Stimulated activated CD4-positive, alpha-beta T cell treated with anti-CD3 and anti-CD28 coated beads, TNF-alpha, amount 100 ng/mL, for 24 hours (primary cell): ENCODE measurements at regions not wholly inside any gene's neighbourhood (a gene's known extent, or its start where the extent isn't known, plus 50 kb on each side); places are given as distances from the start of the nearest gene placed in this dataset.

ENCODE experiments used
- DNase-seq, 3 experiments: peaks; one replicate each; pipeline ENCODE4 v3.0.0-alpha.2; 2020; ENCODE audit warnings: low read depth in 3 of 3

GRCh38 chr5:142434322-142434612, 109.4 kb upstream of the SPRY4 start:
- no peak for DNase-seq

DNA sequence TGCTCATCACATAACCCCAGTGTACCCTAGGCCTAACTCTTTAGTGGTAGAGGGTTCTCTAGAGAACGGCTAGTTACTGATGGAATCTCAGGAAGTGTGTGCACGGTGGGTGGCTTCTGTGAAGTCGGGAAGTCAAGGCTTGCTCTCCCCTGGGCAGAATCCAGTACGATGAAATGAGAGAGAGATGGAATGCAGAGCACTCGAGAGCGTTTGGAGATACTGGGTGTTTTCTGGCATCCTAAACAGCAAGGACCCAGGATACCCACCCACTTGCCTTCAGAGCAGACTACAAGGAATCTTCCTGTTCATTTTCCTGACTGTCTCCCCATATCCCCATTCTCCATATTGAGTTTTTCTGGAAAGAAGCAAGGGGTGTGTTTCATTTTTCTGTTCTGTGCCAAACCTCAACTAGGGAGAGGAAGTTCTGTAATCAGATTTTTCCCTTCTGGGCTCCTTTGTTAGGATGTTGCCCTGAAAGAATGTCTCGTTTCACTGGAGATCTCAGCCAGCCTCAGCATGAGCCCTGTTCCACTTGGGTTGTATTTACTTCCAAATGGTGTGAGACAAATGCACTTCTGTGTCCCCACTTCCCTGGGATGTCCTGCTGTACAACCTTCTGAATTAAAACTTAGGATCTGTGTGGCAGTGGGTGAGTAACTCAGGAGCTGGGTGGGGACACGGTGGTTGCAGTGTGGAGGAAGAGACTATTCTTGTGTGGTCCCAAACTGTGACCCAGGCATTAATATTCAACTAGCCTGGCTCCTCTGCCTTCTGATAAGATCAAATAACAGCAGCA, 108.9 kb upstream of the SPRY4 start:
- no peak for DNase-seq

GRCh38 chr5:142432961-142433360, 108.1 kb upstream of the SPRY4 start:
- DNase-seq: peak in 2 of 3 experiments; percentile 21 to 24

DNA sequence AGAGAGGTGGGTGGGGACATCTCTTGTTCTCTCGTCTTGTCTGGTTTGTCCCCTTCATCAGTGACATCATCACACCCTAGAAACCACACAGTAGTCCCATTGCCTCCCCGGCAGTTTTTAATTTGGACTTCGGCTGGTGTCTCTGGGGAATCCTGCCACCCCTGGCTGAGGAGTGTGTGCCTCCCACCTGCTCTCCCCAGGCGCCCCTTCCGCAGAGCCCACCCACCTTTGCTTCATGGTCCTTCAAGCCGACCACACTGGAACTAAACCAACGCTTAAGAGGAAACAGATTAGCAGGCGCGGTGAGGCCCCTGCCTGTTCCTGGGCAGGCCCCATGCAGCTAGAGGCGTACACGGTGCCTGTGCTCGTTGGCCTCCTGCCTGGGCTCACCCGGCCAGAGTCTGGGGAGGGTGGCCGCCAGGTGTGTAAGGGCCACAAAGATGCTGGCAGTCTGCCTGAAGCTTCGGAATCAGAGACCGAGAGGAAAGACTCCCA, 107.6 kb upstream of the SPRY4 start:
- DNase-seq: peak in 1 of 3 experiments; percentile 25

GRCh38 chr5:142428773-142429473, 104.1 kb upstream of the SPRY4 start:
- no peak for DNase-seq

GRCh38 chr5:142428036-142428772, 103.4 kb upstream of the SPRY4 start:
- no peak for DNase-seq

DNA sequence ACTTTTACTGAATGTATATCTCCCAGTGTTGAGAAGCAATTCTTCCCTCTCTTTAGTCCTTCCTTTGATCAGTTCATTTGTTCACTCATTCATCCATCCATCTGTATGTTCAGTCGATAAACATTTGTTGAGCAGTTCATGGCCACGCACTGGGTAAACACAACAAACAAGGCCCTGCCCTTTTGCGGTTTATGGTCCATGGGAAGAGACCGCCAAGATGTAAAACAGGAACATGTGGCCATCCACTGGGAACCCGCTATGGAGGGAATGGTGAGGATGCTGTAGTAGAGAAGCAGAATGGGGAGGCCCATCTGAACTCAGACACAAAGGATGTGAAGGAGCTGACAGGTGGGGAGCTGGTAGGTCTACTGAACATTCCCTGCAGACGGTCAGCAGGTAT, 102.7 kb upstream of the SPRY4 start:
- DNase-seq: no peak

DNA sequence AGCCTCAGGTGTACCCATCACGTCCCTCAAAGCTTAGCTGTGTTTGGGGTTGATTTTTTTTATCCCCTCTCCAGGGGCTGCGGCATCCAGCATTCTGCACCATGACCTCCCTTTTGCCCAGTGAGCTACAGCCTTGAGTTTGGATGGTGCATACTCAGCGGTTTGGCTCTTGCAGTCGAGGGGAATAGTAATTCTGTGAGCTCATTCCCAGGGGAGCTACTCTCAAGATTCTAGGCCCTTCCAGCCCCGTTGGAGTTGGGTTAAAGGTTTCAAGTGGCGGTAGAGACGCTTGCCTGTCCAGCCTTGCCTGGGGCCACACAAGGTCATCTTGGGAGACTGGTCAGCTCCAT, 102.2 kb upstream of the SPRY4 start:
- no peak for DNase-seq

GRCh38 chr5:142426129-142427014, 101.6 kb upstream of the SPRY4 start:
- no peak for DNase-seq

GRCh38 chr5:142425286-142426065, 100.7 kb upstream of the SPRY4 start:
- DNase-seq: no peak

DNA sequence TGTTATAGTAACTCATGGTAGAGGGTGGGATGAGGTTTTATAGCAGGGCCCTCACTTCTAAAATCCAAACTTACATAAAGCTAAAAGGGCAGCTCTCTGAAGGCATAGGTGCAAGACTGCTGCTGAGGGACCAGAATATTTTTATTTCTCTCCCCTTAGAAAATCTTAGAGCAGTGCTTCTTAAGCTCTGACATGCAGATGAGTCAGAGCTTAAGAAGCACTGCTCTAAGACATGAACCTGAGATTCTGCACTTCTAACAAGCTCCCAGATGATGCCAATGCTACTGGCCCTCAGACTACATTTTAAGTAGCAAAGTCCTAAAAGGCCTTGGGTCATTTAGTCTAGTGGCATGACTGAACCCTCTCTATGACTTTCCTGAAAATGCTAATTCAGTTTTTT, 97.6 kb upstream of the SPRY4 start:
- no peak for DNase-seq

GRCh38 chr5:142421621-142422397, 97.0 kb upstream of the SPRY4 start:
- no peak for DNase-seq

DNA sequence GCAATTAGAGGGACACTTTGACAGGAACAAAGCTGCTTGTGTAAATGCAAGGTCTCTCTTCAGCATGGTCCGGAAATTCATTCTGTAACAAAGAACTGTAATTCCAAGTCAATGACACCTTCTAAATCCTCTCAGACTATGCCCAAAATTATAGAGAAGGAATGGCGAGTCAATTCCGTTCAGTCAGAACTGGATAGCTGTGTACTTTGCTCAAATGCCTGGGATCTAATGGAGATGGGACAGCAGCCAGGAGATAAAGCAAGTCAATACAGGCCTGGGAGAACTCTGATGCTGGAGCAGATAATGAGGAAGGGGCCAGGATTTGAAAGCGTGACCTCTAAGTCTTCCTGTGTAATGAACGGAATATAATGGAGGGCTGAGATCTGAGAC, 96.4 kb upstream of the SPRY4 start:
- no peak for DNase-seq

- DNase-seq: no peak
Measured at GRCh38 chr5:142420561-142421227, 95.9 kb upstream of the SPRY4 start.

GRCh38 chr5:142412581-142412980, 87.8 kb upstream of the SPRY4 start:
- no peak for DNase-seq

DNA sequence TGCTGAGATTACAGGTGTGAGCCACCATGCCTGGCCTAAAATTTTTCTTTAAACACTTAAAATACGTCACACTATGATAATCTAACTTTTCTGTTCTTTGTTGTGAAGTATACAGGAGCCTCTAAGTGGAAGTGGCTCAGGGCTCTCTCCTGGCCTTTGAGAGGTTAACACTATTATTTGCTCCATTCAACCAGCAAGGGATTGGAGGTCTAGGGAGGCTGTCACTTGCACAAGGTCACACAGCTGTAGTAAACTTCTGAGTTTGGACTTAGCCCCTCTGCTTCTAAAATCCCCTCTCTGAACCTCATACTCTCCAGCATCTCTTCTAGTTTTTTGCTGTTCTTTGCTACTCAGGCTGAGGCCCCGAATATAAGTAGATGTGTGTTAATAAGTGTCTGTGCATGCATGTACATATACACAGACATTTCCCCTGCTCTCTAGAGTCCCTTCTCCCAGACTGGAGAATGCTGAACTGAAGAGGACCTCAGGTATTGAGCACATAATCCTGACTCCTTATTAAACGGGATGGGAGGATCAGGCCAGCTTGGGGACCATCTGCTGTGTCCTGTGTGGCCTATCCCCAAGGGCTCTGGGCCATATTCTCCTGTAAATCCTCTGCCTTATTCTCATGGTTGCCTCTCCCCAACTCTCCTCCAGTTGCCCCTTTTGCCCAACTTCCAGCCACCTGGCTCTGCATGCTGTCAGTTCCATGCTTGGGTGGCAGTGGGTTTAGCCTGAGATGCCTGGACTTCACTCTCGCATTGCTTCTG, 87.0 kb upstream of the SPRY4 start:
- no peak for DNase-seq

GRCh38 chr5:142411103-142411502, 86.3 kb upstream of the SPRY4 start:
- DNase-seq: no peak

GRCh38 chr5:142408981-142409481, 84.2 kb upstream of the SPRY4 start:
- no peak for DNase-seq

- DNase-seq: no peak
Measured at GRCh38 chr5:142408536-142408935, 83.7 kb upstream of the SPRY4 start.
